ENCODE measurements at regions not wholly inside any gene's neighbourhood (a gene's known extent, or its start where the extent isn't known, plus 50 kb on each side); places are given as distances from the start of the nearest gene placed in this dataset.
A peak's percentile ranks its signal among the peaks of the same experiment; 100 is the strongest.

GRCh38 chr5:71771191-71771590 is 52.1 kb downstream of the CARTPT start:
- TF ChIP-seq CTCF (IDR thresholded peaks at IDR 0.05; ENCODE audit: low read depth, low read length), result no peak

GRCh38 chr5:71778678-71779276 is 59.7 kb downstream of the CARTPT start:
- TF ChIP-seq CTCF (IDR thresholded peaks at IDR 0.05; ENCODE audit: low read depth, low read length), result no peak
- no peak overlapping the region for H3K4me3 ChIP-seq (ENCODE audit: low read depth, low read length)

More at GRCh38 chr5:71771191-71771590, 52.1 kb downstream of the CARTPT start:
- no peak overlapping the region for H3K4me3 ChIP-seq (ENCODE audit: low read depth, low read length)

GRCh38 chr5:71780597-71780996 is 61.5 kb downstream of the CARTPT start:
- H3K4me3 ChIP-seq (ENCODE audit: low read depth, low read length), result no peak overlapping the region
- no peak for TF ChIP-seq CTCF (IDR thresholded peaks at IDR 0.05; ENCODE audit: low read depth, low read length)

GRCh38 chr5:71782393-71782770 is 63.3 kb downstream of the CARTPT start:
- no peak for TF ChIP-seq CTCF (IDR thresholded peaks at IDR 0.05; ENCODE audit: low read depth, low read length)
- H3K4me3 ChIP-seq (ENCODE audit: low read depth, low read length), result no peak overlapping the region

GRCh38 chr5:71782771-71783770 is 64.0 kb downstream of the CARTPT start:
- peak; percentile 79 for TF ChIP-seq CTCF (IDR thresholded peaks at IDR 0.05; ENCODE audit: low read depth, low read length)
- H3K4me3 ChIP-seq (ENCODE audit: low read depth, low read length), result peak overlapping the region; percentile 5; the same call in 1 of the 2 replicates

GRCh38 chr5:71783891-71784290 is 64.8 kb downstream of the CARTPT start:
- TF ChIP-seq CTCF (IDR thresholded peaks at IDR 0.05; ENCODE audit: low read depth, low read length), result no peak
- H3K4me3 ChIP-seq (ENCODE audit: low read depth, low read length), result no peak overlapping the region
